ENCODE measurements at regions not wholly inside any gene's neighbourhood (a gene's known extent, or its start where the extent isn't known, plus 50 kb on each side); places are given as distances from the start of the nearest gene placed in this dataset.
"Not testable (repeated sequence)": the region's sequence is repeated elsewhere in the genome, so short reads cannot be mapped to it uniquely, and the experiment has no call there.

- H3K9me3 Mint-ChIP-seq (ENCODE audit: low read depth); ATAC-seq; POLR2A ChIA-PET; H3K4me1 Mint-ChIP-seq; intact Hi-C loops (cut with DNase I, micrococcal nuclease); DNase-seq; H3K4me3 Mint-ChIP-seq; H3K27me3 Mint-ChIP-seq; H3K36me3 Mint-ChIP-seq (ENCODE audit: low read depth); CTCF ChIA-PET; H3K27ac Mint-ChIP-seq: not testable (repeated sequence)
Observed at GRCh38 chr14:19238584-19238983, 195.6 kb downstream of the POTEG start.

- H3K4me3 Mint-ChIP-seq; H3K36me3 Mint-ChIP-seq (ENCODE audit: low read depth); intact Hi-C loops (cut with DNase I, micrococcal nuclease); H3K27ac Mint-ChIP-seq; POLR2A ChIA-PET; H3K9me3 Mint-ChIP-seq (ENCODE audit: low read depth); ATAC-seq; CTCF ChIA-PET; DNase-seq; H3K27me3 Mint-ChIP-seq; H3K4me1 Mint-ChIP-seq: not testable (repeated sequence)
Observed at GRCh38 chr14:19239981-19240380, 194.2 kb downstream of the POTEG start.

- H3K4me3 Mint-ChIP-seq, ATAC-seq, POLR2A ChIA-PET: not testable (repeated sequence)
Observed at GRCh38 chr14:19240387-19240786, 193.8 kb downstream of the POTEG start.

DNA sequence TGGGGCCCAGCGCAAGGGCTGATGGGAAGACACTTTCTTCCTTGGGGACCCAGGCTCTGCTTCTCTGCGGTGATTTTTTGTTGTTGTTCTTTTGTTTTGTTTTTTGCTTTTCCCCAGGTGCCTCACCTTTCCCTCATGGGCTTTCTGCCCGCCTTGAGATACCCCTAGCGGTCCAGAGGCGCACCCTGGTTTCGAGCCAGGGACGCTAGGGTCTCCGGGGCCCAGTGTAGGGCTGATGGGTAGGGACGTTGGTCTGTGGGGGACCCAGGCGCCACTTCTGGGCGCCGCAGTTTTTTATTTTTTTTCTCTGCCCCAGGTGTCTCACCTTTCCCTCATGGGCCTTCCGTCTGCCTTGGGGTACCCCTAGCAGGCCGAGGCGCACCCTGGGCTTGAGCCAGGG lies 192.7 kb downstream of the POTEG start:
- H3K9me3 Mint-ChIP-seq (ENCODE audit: low read depth); intact Hi-C loops (cut with DNase I, micrococcal nuclease); H3K36me3 Mint-ChIP-seq (ENCODE audit: low read depth); POLR2A ChIA-PET; ATAC-seq; H3K4me1 Mint-ChIP-seq; H3K27ac Mint-ChIP-seq; CTCF ChIA-PET; H3K4me3 Mint-ChIP-seq; DNase-seq; H3K27me3 Mint-ChIP-seq: not testable (repeated sequence)

More at GRCh38 chr14:19240387-19240786, 193.8 kb downstream of the POTEG start:
- H3K9me3 Mint-ChIP-seq (ENCODE audit: low read depth); H3K36me3 Mint-ChIP-seq (ENCODE audit: low read depth); DNase-seq; H3K27me3 Mint-ChIP-seq; intact Hi-C loops (cut with DNase I, micrococcal nuclease); H3K27ac Mint-ChIP-seq; CTCF ChIA-PET; H3K4me1 Mint-ChIP-seq: not testable (repeated sequence)

DNA sequence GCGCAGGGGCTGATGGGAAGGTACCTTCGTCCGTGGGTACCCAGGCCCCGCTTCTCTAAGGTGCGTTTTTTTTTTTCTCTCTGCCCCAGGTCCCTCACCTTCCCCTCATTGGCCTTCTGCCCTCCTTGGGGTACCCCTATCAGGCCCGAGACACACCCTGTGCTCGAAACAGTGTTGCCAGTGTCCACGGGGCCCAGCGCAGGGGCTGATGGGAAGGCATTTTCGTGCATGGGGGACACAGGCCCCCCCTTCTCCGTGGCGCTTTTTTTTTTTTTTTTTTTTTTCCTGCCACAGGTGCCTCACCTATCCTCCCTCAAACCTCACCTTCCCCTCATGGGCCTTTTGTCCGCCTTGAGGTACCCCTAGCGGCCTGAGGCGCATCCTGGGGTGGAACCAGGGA lies 191.6 kb downstream of the POTEG start:
- H3K27me3 Mint-ChIP-seq; H3K9me3 Mint-ChIP-seq (ENCODE audit: low read depth); ATAC-seq; CTCF ChIA-PET; DNase-seq; H3K27ac Mint-ChIP-seq; H3K4me1 Mint-ChIP-seq; H3K4me3 Mint-ChIP-seq; intact Hi-C loops (cut with DNase I, micrococcal nuclease); POLR2A ChIA-PET; H3K36me3 Mint-ChIP-seq (ENCODE audit: low read depth): not testable (repeated sequence)

DNA sequence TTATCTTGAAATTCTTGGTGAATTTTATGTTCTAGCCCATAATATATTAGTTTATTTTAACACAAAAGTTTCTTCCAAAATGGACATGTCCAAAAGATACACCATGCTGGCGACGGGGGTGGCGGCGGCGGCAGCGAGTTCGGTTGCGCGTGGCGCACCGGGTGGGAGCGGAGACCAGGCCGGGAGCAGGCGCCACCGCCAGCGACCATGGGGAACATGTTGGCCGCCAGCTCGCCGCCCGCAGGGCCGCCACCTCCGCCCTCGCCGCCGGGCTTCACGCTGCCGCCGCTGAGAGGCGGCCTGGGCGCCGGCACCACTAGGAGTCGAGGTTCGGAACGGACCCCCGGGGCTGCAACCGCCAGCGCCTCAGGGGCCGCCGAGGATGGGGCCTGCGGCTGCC lies 167.2 kb downstream of the POTEG start:
- intact Hi-C loops (cut with DNase I, micrococcal nuclease); POLR2A ChIA-PET; H3K9me3 Mint-ChIP-seq (ENCODE audit: low read depth); H3K4me1 Mint-ChIP-seq; DNase-seq; H3K36me3 Mint-ChIP-seq (ENCODE audit: low read depth); CTCF ChIA-PET; ATAC-seq; H3K4me3 Mint-ChIP-seq; H3K27me3 Mint-ChIP-seq; H3K27ac Mint-ChIP-seq: not testable (repeated sequence)

GRCh38 chr14:19267636-19268035 lies 166.5 kb downstream of the POTEG start:
- H3K4me3 Mint-ChIP-seq; H3K36me3 Mint-ChIP-seq (ENCODE audit: low read depth); POLR2A ChIA-PET; H3K27me3 Mint-ChIP-seq; H3K4me1 Mint-ChIP-seq; intact Hi-C loops (cut with DNase I, micrococcal nuclease); H3K27ac Mint-ChIP-seq; H3K9me3 Mint-ChIP-seq (ENCODE audit: low read depth); DNase-seq; ATAC-seq; CTCF ChIA-PET: not testable (repeated sequence)

DNA sequence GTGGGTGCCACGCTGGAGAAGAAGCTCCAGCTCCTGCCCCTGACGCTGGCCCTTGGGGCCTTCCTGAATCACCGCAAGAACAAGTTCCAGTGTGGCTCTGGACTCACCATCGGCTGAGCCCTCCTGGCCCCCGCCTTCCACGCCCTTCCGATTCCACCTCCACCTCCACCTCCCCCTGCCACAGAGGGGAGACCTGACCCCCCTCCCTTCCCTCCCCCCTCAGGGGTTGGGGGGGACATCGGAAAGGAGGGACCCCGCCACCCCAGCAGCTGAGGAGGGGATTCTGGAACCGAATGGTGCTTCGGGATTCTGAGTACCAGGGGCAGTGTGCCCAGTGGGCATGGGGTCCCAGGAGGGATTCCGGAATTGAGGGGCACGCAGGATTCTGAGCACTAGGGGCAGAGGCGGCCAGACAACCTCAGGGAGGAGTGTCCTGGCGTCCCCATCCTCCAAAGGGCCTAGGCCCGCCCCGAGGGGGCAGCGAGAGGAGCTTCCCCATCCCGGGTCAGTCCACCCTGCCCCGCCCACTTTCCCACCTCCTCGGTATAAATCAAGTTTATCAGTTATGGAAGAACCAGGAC lies 166.0 kb downstream of the POTEG start:
- POLR2A ChIA-PET; H3K36me3 Mint-ChIP-seq (ENCODE audit: low read depth); H3K27ac Mint-ChIP-seq; CTCF ChIA-PET; DNase-seq; ATAC-seq; H3K9me3 Mint-ChIP-seq (ENCODE audit: low read depth); H3K4me1 Mint-ChIP-seq; H3K4me3 Mint-ChIP-seq; H3K27me3 Mint-ChIP-seq; intact Hi-C loops (cut with DNase I, micrococcal nuclease): not testable (repeated sequence)

DNA sequence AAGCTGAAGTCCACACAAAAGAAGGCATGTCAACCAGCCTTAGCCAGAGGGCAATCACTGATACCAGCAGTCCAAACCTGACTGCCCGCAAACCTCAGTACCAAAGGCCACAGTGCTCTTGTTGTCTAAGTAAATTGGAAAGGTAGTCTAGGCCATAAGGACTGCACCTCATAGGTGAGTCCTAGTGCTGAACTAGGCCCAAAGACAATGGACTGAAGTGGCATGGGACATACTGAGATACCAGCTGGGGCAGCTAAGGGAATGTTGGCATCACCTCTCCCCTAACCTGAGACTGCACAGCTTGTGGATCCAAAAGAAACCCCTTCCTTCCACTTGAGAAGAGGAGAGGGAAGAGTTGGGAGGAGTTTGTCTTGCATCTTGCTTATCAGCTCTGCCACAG lies 161.9 kb downstream of the POTEG start:
- H3K27me3 Mint-ChIP-seq; DNase-seq; H3K4me3 Mint-ChIP-seq; H3K36me3 Mint-ChIP-seq (ENCODE audit: low read depth); H3K4me1 Mint-ChIP-seq; ATAC-seq; intact Hi-C loops (cut with DNase I, micrococcal nuclease); CTCF ChIA-PET; H3K9me3 Mint-ChIP-seq (ENCODE audit: low read depth); H3K27ac Mint-ChIP-seq; POLR2A ChIA-PET: not testable (repeated sequence)

- ATAC-seq; H3K9me3 Mint-ChIP-seq (ENCODE audit: low read depth); H3K27me3 Mint-ChIP-seq; H3K4me1 Mint-ChIP-seq; POLR2A ChIA-PET; CTCF ChIA-PET; intact Hi-C loops (cut with DNase I, micrococcal nuclease); H3K36me3 Mint-ChIP-seq (ENCODE audit: low read depth); H3K27ac Mint-ChIP-seq; H3K4me3 Mint-ChIP-seq; DNase-seq: not testable (repeated sequence)
Observed at GRCh38 chr14:19289669-19290068, 144.5 kb downstream of the POTEG start.

- H3K4me3 Mint-ChIP-seq; H3K4me1 Mint-ChIP-seq; CTCF ChIA-PET; H3K9me3 Mint-ChIP-seq (ENCODE audit: low read depth); POLR2A ChIA-PET; DNase-seq; H3K27ac Mint-ChIP-seq; ATAC-seq; H3K36me3 Mint-ChIP-seq (ENCODE audit: low read depth); intact Hi-C loops (cut with DNase I, micrococcal nuclease); H3K27me3 Mint-ChIP-seq: not testable (repeated sequence)
Observed at GRCh38 chr14:19300243-19300642, 133.9 kb downstream of the POTEG start.

GRCh38 chr14:19300838-19301237 lies 133.3 kb downstream of the POTEG start:
- DNase-seq; ATAC-seq; H3K27me3 Mint-ChIP-seq; H3K27ac Mint-ChIP-seq; H3K4me3 Mint-ChIP-seq; intact Hi-C loops (cut with DNase I, micrococcal nuclease); H3K4me1 Mint-ChIP-seq; CTCF ChIA-PET; H3K9me3 Mint-ChIP-seq (ENCODE audit: low read depth); POLR2A ChIA-PET; H3K36me3 Mint-ChIP-seq (ENCODE audit: low read depth): not testable (repeated sequence)

GRCh38 chr14:19303844-19304243 lies 130.3 kb downstream of the POTEG start:
- H3K27me3 Mint-ChIP-seq; H3K4me3 Mint-ChIP-seq; intact Hi-C loops (cut with DNase I, micrococcal nuclease); DNase-seq; H3K4me1 Mint-ChIP-seq; ATAC-seq; H3K36me3 Mint-ChIP-seq (ENCODE audit: low read depth); POLR2A ChIA-PET; H3K9me3 Mint-ChIP-seq (ENCODE audit: low read depth); H3K27ac Mint-ChIP-seq; CTCF ChIA-PET: not testable (repeated sequence)
